ENCODE measurements at regions not wholly inside any gene's neighbourhood (a gene's known extent, or its start where the extent isn't known, plus 50 kb on each side); places are given as distances from the start of the nearest gene placed in this dataset.

- no peaks in the 10 kb centered on the region for H3K9me2 ChIP-seq (ENCODE audit: insufficient read depth)
- TF ChIP-seq EZH2phosphoT487 (IDR thresholded peaks at IDR 0.05; ENCODE audit: insufficient read depth, low read depth) (no peak), EZH2 (IDR thresholded peaks at IDR 0.05; ENCODE audit: insufficient read depth, poor library complexity, severe bottlenecking) (no peak)
- H3K4me3 ChIP-seq = no peak overlapping the region
- no peak overlapping the region for H3K9ac ChIP-seq
- no peaks in the 10 kb centered on the region for H3F3A ChIP-seq (ENCODE audit: insufficient read depth)
- in situ Hi-C loops (cut with MboI) = no loop called here
- H2AFZ ChIP-seq = no peak overlapping the region
- no peaks in the 10 kb centered on the region for H3K9me3 ChIP-seq (ENCODE audit: low read depth)
- H3K27me3 ChIP-seq (replicated peaks; ENCODE audit: insufficient read depth) = no peaks in the 10 kb centered on the region
- no peaks in the 10 kb centered on the region for H3K79me2 ChIP-seq (ENCODE audit: insufficient read depth)
- no peaks in the 10 kb centered on the region for H4K20me1 ChIP-seq (ENCODE audit: insufficient read depth)
- no peak overlapping the region for H3K27ac ChIP-seq
- no peaks in the 10 kb centered on the region for H3K4me1 ChIP-seq (ENCODE audit: insufficient read depth)
- WGBS, 2 experiments (ENCODE audit: low coverage in 1 of 2, low lambda C conversion rate in 2 of 2, missing lambda C conversion rate in 2 of 2) = 45 to 58% methylated on average over 2 of the region's 2 CpGs
- no peak for DNase-seq
- H3K36me3 ChIP-seq (ENCODE audit: low read depth) = no peaks in the 10 kb centered on the region
- H3K4me2 ChIP-seq (ENCODE audit: unreplicated experiment) = no peak overlapping the region
Measured at GRCh38 chr3:176321099-176321498, 876.2 kb downstream of the TBL1XR1 start.

- Histone ChIP-seq H2AFZ (no peak overlapping the region), H4K20me1 (ENCODE audit: insufficient read depth) (no peaks in the 10 kb centered on the region), H3K9me3 (ENCODE audit: low read depth) (no peaks in the 10 kb centered on the region), H3K27me3 (replicated peaks; ENCODE audit: insufficient read depth) (no peaks in the 10 kb centered on the region), H3K4me1 (ENCODE audit: insufficient read depth) (no peaks in the 10 kb centered on the region), H3K9ac (no peak overlapping the region), H3K79me2 (ENCODE audit: insufficient read depth) (no peaks in the 10 kb centered on the region), H3K9me2 (ENCODE audit: insufficient read depth) (no peaks in the 10 kb centered on the region), H3K4me3 (no peak overlapping the region), H3K4me2 (ENCODE audit: unreplicated experiment) (no peak overlapping the region), H3K27ac (no peak overlapping the region), H3K36me3 (ENCODE audit: low read depth) (no peaks in the 10 kb centered on the region), H3F3A (ENCODE audit: insufficient read depth) (no peaks in the 10 kb centered on the region)
- DNase-seq = no peak
- in situ Hi-C loops (cut with MboI) = no loop called here
- WGBS, 2 experiments (ENCODE audit: low coverage in 1 of 2, low lambda C conversion rate in 2 of 2, missing lambda C conversion rate in 2 of 2) = 51 to 60% methylated on average over 3 of the region's 3 CpGs
- no peak for TF ChIP-seq EZH2phosphoT487 (IDR thresholded peaks at IDR 0.05; ENCODE audit: insufficient read depth, low read depth)
- TF ChIP-seq EZH2 (IDR thresholded peaks at IDR 0.05; ENCODE audit: insufficient read depth, poor library complexity, severe bottlenecking) = no peak
Measured at GRCh38 chr3:176313426-176313825, 883.9 kb downstream of the TBL1XR1 start.

GRCh38 chr3:176310641-176311040 is 886.6 kb downstream of the TBL1XR1 start:
- H3K4me2 ChIP-seq (ENCODE audit: unreplicated experiment) = no peak overlapping the region
- H3K9me3 ChIP-seq (ENCODE audit: low read depth) = no peaks in the 10 kb centered on the region
- H3F3A ChIP-seq (ENCODE audit: insufficient read depth) = no peaks in the 10 kb centered on the region
- no peak overlapping the region for H3K9ac ChIP-seq
- WGBS, 2 experiments (ENCODE audit: low coverage in 1 of 2, low lambda C conversion rate in 2 of 2, missing lambda C conversion rate in 2 of 2) = 65 to 72% methylated on average over 4 of the region's 4 CpGs
- H2AFZ ChIP-seq = no peak overlapping the region
- no peaks in the 10 kb centered on the region for H3K27me3 ChIP-seq (replicated peaks; ENCODE audit: insufficient read depth)
- no peak for DNase-seq
- H3K4me3 ChIP-seq = no peak overlapping the region
- in situ Hi-C loops (cut with MboI) = no loop called here
- H3K36me3 ChIP-seq (ENCODE audit: low read depth) = no peaks in the 10 kb centered on the region
- no peaks in the 10 kb centered on the region for H4K20me1 ChIP-seq (ENCODE audit: insufficient read depth)
- H3K79me2 ChIP-seq (ENCODE audit: insufficient read depth) = no peaks in the 10 kb centered on the region
- TF ChIP-seq EZH2 (IDR thresholded peaks at IDR 0.05; ENCODE audit: insufficient read depth, poor library complexity, severe bottlenecking) (no peak), EZH2phosphoT487 (IDR thresholded peaks at IDR 0.05; ENCODE audit: insufficient read depth, low read depth) (no peak)
- no peaks in the 10 kb centered on the region for H3K9me2 ChIP-seq (ENCODE audit: insufficient read depth)
- no peak overlapping the region for H3K27ac ChIP-seq
- H3K4me1 ChIP-seq (ENCODE audit: insufficient read depth) = no peaks in the 10 kb centered on the region

GRCh38 chr3:176302271-176302670 is 895.0 kb downstream of the TBL1XR1 start:
- Histone ChIP-seq H3K79me2 (ENCODE audit: insufficient read depth) (no peaks in the 10 kb centered on the region), H3K36me3 (ENCODE audit: low read depth) (no peaks in the 10 kb centered on the region), H3K4me1 (ENCODE audit: insufficient read depth) (no peaks in the 10 kb centered on the region), H3K4me3 (no peak overlapping the region), H3K27me3 (replicated peaks; ENCODE audit: insufficient read depth) (no peaks in the 10 kb centered on the region), H2AFZ (no peak overlapping the region), H3K9me2 (ENCODE audit: insufficient read depth) (no peaks in the 10 kb centered on the region), H3K4me2 (ENCODE audit: unreplicated experiment) (no peak overlapping the region), H3K27ac (no peak overlapping the region), H3F3A (ENCODE audit: insufficient read depth) (no peaks in the 10 kb centered on the region), H3K9ac (no peak overlapping the region), H4K20me1 (ENCODE audit: insufficient read depth) (no peaks in the 10 kb centered on the region), H3K9me3 (ENCODE audit: low read depth) (no peaks in the 10 kb centered on the region)
- 88 to 93% methylated on average over 2 of the region's 2 CpGs for WGBS, 2 experiments (ENCODE audit: low coverage in 1 of 2, low lambda C conversion rate in 2 of 2, missing lambda C conversion rate in 2 of 2)
- in situ Hi-C loops (cut with MboI) = no loop called here
- no peak for DNase-seq
- no peak for TF ChIP-seq EZH2 (IDR thresholded peaks at IDR 0.05; ENCODE audit: insufficient read depth, poor library complexity, severe bottlenecking)
- no peak for TF ChIP-seq EZH2phosphoT487 (IDR thresholded peaks at IDR 0.05; ENCODE audit: insufficient read depth, low read depth)

GRCh38 chr3:176296066-176296597 is 901.1 kb downstream of the TBL1XR1 start:
- Histone ChIP-seq H3F3A (ENCODE audit: insufficient read depth) (0 out of 2 replicates have a peak, but pooled peaks cover 4% of the 10 kb centered on the region), H3K27me3 (replicated peaks; ENCODE audit: insufficient read depth) (no peaks in the 10 kb centered on the region), H3K27ac (no peak overlapping the region), H3K36me3 (ENCODE audit: low read depth) (no peaks in the 10 kb centered on the region), H4K20me1 (ENCODE audit: insufficient read depth) (no peaks in the 10 kb centered on the region), H3K79me2 (ENCODE audit: insufficient read depth) (no peaks in the 10 kb centered on the region), H3K4me2 (ENCODE audit: unreplicated experiment) (peak overlapping the region; percentile 9), H3K4me3 (no peak overlapping the region), H3K9ac (no peak overlapping the region), H2AFZ (peak overlapping the region; percentile 43; the same call in 1 of the 2 replicates), H3K4me1 (ENCODE audit: insufficient read depth) (peaks cover 13% of the 10 kb centered on the region), H3K9me2 (ENCODE audit: insufficient read depth) (no peaks in the 10 kb centered on the region), H3K9me3 (ENCODE audit: low read depth) (no peaks in the 10 kb centered on the region)
- in situ Hi-C loops (cut with MboI) = no loop called here
- DNase-seq = peak; percentile 29
- 54 to 58% methylated on average over 1 of the region's 1 CpG for WGBS, 2 experiments (ENCODE audit: low coverage in 1 of 2, low lambda C conversion rate in 2 of 2, missing lambda C conversion rate in 2 of 2)
- TF ChIP-seq EZH2 (IDR thresholded peaks at IDR 0.05; ENCODE audit: insufficient read depth, poor library complexity, severe bottlenecking) (no peak), EZH2phosphoT487 (IDR thresholded peaks at IDR 0.05; ENCODE audit: insufficient read depth, low read depth) (no peak)
